NT2/D1 (cell line): ENCODE measurements at regions not wholly inside any gene's neighbourhood (a gene's known extent, or its start where the extent isn't known, plus 50 kb on each side); places are given as distances from the start of the nearest gene placed in this dataset.

ENCODE experiments used
- SUZ12 ChIP-seq: IDR thresholded peaks from 2 replicates; pipeline ENCODE4 v1.6.1; 2011; ENCODE audit not compliant: insufficient read length, insufficient read depth; ENCODE audit errors: extremely low read depth
- YY1 ChIP-seq: IDR thresholded peaks from 2 replicates; pipeline ENCODE4 v1.6.1; 2011; ENCODE audit not compliant: insufficient read length, insufficient read depth
- ZNF274 ChIP-seq: IDR thresholded peaks from 2 replicates; pipeline ENCODE4 v1.6.1; 2011; ENCODE audit warnings: mild to moderate bottlenecking, low read depth, low read length

- TF ChIP-seq YY1 (no peak), ZNF274 (no peak), SUZ12 (no peak)
Observed at GRCh38 chr2:180255981-180256380, 248.9 kb upstream of the CWC22 start.
